Muscle layer of colon (tissue), 2 donors: ENCODE measurements at regions not wholly inside any gene's neighbourhood (a gene's known extent, or its start where the extent isn't known, plus 50 kb on each side); places are given as distances from the start of the nearest gene placed in this dataset.
"Not testable (repeated sequence)": the region's sequence is repeated elsewhere in the genome, so short reads cannot be mapped to it uniquely, and the experiment has no call there.

Source experiments
- H3K27ac ChIP-seq: one replicate; pipeline ENCODE4 v1.7.0; 2013; ENCODE audit warnings: low read depth, mild to moderate bottlenecking, low read length, moderate library complexity
- H3K27me3 ChIP-seq, 2 donors: one replicate each; pipeline ENCODE4 v1.7.0; 2013; ENCODE audit warnings: low read length in 2 of 2, mild to moderate bottlenecking in 2 of 2; ENCODE audit not compliant: insufficient read depth in 2 of 2, control insufficient read depth in 1 of 2
- H3K36me3 ChIP-seq: one replicate; pipeline ENCODE4 v1.7.0; 2013; ENCODE audit warnings: mild to moderate bottlenecking, low read length; ENCODE audit not compliant: insufficient read depth
- H3K4me1 ChIP-seq: one replicate; pipeline ENCODE4 v1.7.0; 2013; ENCODE audit warnings: mild to moderate bottlenecking, low read length; ENCODE audit not compliant: insufficient read depth
- H3K4me3 ChIP-seq, 2 donors: one replicate each; pipeline ENCODE4 v1.7.0; 2013; ENCODE audit warnings: low read length in 2 of 2, low read depth in 1 of 2, mild to moderate bottlenecking in 1 of 2, moderate library complexity in 1 of 2
- H3K9ac ChIP-seq: one replicate; pipeline ENCODE4 v1.7.0; 2013; ENCODE audit warnings: low read length
- H3K9me3 ChIP-seq: one replicate; pipeline ENCODE4 v1.7.0; 2013; ENCODE audit warnings: mild to moderate bottlenecking, low read length
- donor health status: abdominal sarcoma.
- donor health status: Adenocarcinoma of cecum.

GRCh38 chr11:128039140-128040021, 548.0 kb downstream of the ETS1 start:
- Histone ChIP-seq H3K4me3 (no peak overlapping the region), H3K9me3 (no peaks in the 10 kb centered on the region), H3K27me3 (no peaks in the 10 kb centered on the region), H3K27ac (no peak overlapping the region), H3K9ac (no peak overlapping the region), H3K4me1 (no peaks in the 10 kb centered on the region), H3K36me3 (no peaks in the 10 kb centered on the region)

- H3K9ac ChIP-seq, result no peak overlapping the region
- H3K4me3 ChIP-seq, result no peak overlapping the region
- no peaks in the 10 kb centered on the region for H3K9me3 ChIP-seq
- H3K27ac ChIP-seq, result no peak overlapping the region
- H3K27me3 ChIP-seq, result no peaks in the 10 kb centered on the region
- no peaks in the 10 kb centered on the region for H3K4me1 ChIP-seq
- no peaks in the 10 kb centered on the region for H3K36me3 ChIP-seq
Measured at GRCh38 chr11:128036556-128037093, 550.7 kb downstream of the ETS1 start.

DNA sequence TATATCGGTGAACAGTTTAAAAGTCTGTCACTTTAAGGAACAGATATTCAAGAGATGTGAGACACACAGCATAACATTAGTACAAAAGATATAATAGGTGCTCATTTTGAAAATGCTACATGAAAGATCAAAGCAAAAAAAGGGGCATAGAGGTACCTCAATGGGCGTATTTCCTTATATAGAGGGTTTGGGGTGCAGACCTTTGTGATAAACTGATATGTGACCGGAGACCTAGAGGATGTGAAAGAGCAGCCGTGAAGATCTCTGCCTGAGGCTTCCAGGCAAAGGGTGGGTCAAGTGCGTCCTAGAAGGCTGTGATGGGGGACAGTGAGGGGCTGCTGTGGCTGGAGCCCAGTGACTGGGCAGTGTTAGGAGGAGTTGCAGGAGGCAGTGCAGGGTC, 551.4 kb downstream of the ETS1 start:
- no peak overlapping the region for H3K4me3 ChIP-seq
- no peaks in the 10 kb centered on the region for H3K9me3 ChIP-seq
- H3K27me3 ChIP-seq, result no peaks in the 10 kb centered on the region
- no peaks in the 10 kb centered on the region for H3K36me3 ChIP-seq
- H3K4me1 ChIP-seq, result no peaks in the 10 kb centered on the region
- no peak overlapping the region for H3K27ac ChIP-seq
- H3K9ac ChIP-seq, result no peak overlapping the region

- H3K4me3 ChIP-seq, H3K27ac ChIP-seq, H3K4me1 ChIP-seq, H3K27me3 ChIP-seq, H3K9me3 ChIP-seq, H3K9ac ChIP-seq, H3K36me3 ChIP-seq: not testable (repeated sequence)
Measured at GRCh38 chr11:128031538-128032134, 555.7 kb downstream of the ETS1 start.

- no peaks in the 10 kb centered on the region for H3K27me3 ChIP-seq
- H3K27ac ChIP-seq, result no peak overlapping the region
- H3K4me1 ChIP-seq, result no peaks in the 10 kb centered on the region
- H3K4me3 ChIP-seq, result no peak overlapping the region
- no peak overlapping the region for H3K9ac ChIP-seq
- no peaks in the 10 kb centered on the region for H3K9me3 ChIP-seq
- no peaks in the 10 kb centered on the region for H3K36me3 ChIP-seq
Measured at GRCh38 chr11:128029219-128029722, 558.1 kb downstream of the ETS1 start.

DNA sequence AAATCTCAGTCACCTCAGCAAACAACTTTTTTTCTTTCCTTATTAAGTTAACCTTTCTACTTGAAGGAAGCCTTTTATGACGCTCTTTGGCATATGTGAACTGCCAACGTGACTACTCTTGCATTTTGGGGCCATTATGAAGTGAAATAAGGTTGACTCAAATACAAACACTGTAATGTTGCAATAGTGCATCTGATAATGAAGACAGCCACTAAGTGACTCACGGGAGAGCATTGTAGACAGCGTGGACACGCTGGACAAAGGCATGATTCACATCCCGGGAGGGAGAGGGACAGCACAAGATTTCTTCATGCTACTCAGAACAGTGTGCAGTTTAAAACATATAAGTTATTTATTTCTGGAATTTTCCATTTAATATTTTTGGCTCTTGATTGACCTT, 560.8 kb downstream of the ETS1 start:
- no peaks in the 10 kb centered on the region for H3K36me3 ChIP-seq
- H3K4me3 ChIP-seq, result no peak overlapping the region
- no peaks in the 10 kb centered on the region for H3K4me1 ChIP-seq
- H3K27ac ChIP-seq, result no peak overlapping the region
- H3K27me3 ChIP-seq, result no peaks in the 10 kb centered on the region
- no peaks in the 10 kb centered on the region for H3K9me3 ChIP-seq
- H3K9ac ChIP-seq, result no peak overlapping the region

DNA sequence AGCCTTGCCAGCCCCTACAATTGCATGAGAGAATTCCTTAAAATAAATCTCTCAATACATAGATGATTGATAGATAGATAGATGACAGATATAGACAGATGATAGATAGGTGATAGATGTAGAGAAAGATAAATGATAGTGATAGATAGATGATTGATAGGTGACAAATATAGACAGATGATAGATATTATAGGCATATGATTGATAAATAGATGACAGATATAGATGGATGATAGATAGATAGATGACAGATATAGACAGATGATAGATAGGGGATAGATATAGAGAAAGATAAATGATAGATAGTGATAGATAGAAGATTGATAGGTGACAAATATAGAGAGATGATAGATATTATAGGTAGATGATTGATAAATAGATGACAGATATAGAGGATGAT, 564.6 kb downstream of the ETS1 start:
- H3K36me3 ChIP-seq, result no peaks in the 10 kb centered on the region
- H3K4me1 ChIP-seq, result no peaks in the 10 kb centered on the region
- H3K27ac ChIP-seq, result no peak overlapping the region
- no peaks in the 10 kb centered on the region for H3K9me3 ChIP-seq
- H3K27me3 ChIP-seq, result no peaks in the 10 kb centered on the region
- H3K9ac ChIP-seq, result no peak overlapping the region
- no peak overlapping the region for H3K4me3 ChIP-seq

DNA sequence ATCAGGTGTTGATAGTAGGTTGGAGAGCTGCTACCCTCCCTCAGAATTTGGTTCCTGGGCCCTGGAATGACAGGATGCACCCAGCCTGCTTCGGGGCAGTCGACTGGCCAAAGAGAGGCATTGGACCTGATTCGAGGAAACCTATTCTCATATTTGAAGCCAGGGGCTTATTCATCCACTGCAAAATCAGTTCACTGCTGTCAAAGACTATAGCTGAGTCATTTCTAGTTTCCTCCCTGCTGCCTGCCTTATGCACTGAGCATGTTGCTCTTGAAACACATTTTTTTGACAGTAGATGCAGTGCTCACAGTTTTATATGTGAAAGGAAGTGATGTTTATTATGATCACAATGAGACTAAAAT, 565.4 kb downstream of the ETS1 start:
- Histone ChIP-seq H3K9me3 (no peaks in the 10 kb centered on the region), H3K27ac (no peak overlapping the region), H3K9ac (no peak overlapping the region), H3K27me3 (no peaks in the 10 kb centered on the region), H3K36me3 (no peaks in the 10 kb centered on the region), H3K4me3 (no peak overlapping the region), H3K4me1 (no peaks in the 10 kb centered on the region)

- Histone ChIP-seq H3K36me3 (no peaks in the 10 kb centered on the region), H3K4me3 (no peak overlapping the region), H3K9ac (no peak overlapping the region), H3K27ac (no peak overlapping the region), H3K27me3 (no peaks in the 10 kb centered on the region), H3K4me1 (no peaks in the 10 kb centered on the region), H3K9me3 (no peaks in the 10 kb centered on the region)
Measured at GRCh38 chr11:128021349-128022006, 565.9 kb downstream of the ETS1 start.

DNA sequence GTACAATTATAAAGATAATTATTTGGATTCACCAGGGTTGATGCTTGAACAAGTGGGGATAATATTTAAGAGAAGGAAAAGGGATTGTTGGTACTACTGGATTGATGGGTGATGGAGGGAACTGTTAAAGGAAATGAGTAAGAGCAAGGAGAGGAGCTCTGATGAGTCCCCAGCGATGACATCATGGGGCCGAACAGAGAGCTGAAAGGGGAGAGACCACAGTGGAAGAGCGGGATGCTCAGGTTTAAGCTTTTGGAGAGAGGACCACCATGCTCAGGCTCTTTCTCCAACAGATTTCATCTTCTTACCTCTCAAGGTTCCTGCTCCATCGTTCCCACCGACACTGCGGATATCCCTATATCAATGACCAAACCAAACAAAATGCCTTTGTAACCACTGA, 568.7 kb downstream of the ETS1 start:
- no peak overlapping the region for H3K27ac ChIP-seq
- no peaks in the 10 kb centered on the region for H3K27me3 ChIP-seq
- H3K4me3 ChIP-seq, result no peak overlapping the region
- no peaks in the 10 kb centered on the region for H3K36me3 ChIP-seq
- H3K9ac ChIP-seq, result no peak overlapping the region
- no peaks in the 10 kb centered on the region for H3K4me1 ChIP-seq
- no peaks in the 10 kb centered on the region for H3K9me3 ChIP-seq

- no peaks in the 10 kb centered on the region for H3K36me3 ChIP-seq
- H3K27me3 ChIP-seq, result no peaks in the 10 kb centered on the region
- H3K27ac ChIP-seq, result no peak overlapping the region
- H3K9ac ChIP-seq, result no peak overlapping the region
- no peak overlapping the region for H3K4me3 ChIP-seq
- no peaks in the 10 kb centered on the region for H3K4me1 ChIP-seq
- peaks cover 3% of the 10 kb centered on the region for H3K9me3 ChIP-seq
Measured at GRCh38 chr11:128005562-128005961, 581.8 kb downstream of the ETS1 start.
